Parathyroid adenoma (tissue), 2 donors: ENCODE measurements at regions not wholly inside any gene's neighbourhood (a gene's known extent, or its start where the extent isn't known, plus 50 kb on each side); places are given as distances from the start of the nearest gene placed in this dataset.

Source experiments
- H2AFZ ChIP-seq: fragments of 300-600 bp; sonication (generic); one replicate; pipeline ENCODE4 v1.7.0; 2017; ENCODE audit warnings: antibody characterized with exemption, mild to moderate bottlenecking
- H3K27ac ChIP-seq: fragments of 300-600 bp; sonication (generic); one replicate; pipeline ENCODE4 v1.7.0; 2017
- H3K27me3 ChIP-seq: fragments of 300-600 bp; sonication (generic); one replicate; pipeline ENCODE4 v1.7.0; 2017; ENCODE audit warnings: low read length; ENCODE audit not compliant: control insufficient read depth, insufficient read depth
- H3K36me3 ChIP-seq: fragments of 300-600 bp; sonication (generic); one replicate; pipeline ENCODE4 v1.7.0; 2017; ENCODE audit warnings: low read length; ENCODE audit not compliant: control insufficient read depth, insufficient read depth
- H3K4me1 ChIP-seq: fragments of 300-600 bp; sonication (generic); one replicate; pipeline ENCODE4 v1.7.0; 2017; ENCODE audit warnings: control low read depth
- H3K4me2 ChIP-seq: fragments of 300-600 bp; sonication (generic); one replicate; pipeline ENCODE4 v1.7.0; 2017; ENCODE audit warnings: low read length
- H3K4me3 ChIP-seq: fragments of 300-600 bp; sonication (generic); one replicate; pipeline ENCODE4 v1.7.0; 2017; ENCODE audit warnings: low read depth, low read length
- H3K79me2 ChIP-seq: fragments of 300-600 bp; sonication (generic); one replicate; pipeline ENCODE4 v1.7.0; 2017; ENCODE audit warnings: control low read depth
- H3K9ac ChIP-seq: fragments of 300-600 bp; sonication (generic); one replicate; pipeline ENCODE4 v1.7.0; 2017; ENCODE audit warnings: mild to moderate bottlenecking
- H3K9me3 ChIP-seq: fragments of 300-600 bp; sonication (generic); one replicate; pipeline ENCODE4 v1.7.0; 2017; ENCODE audit warnings: low read length; ENCODE audit not compliant: control insufficient read depth
- TF ChIP-seq, protein P1 (sequence below): fragments of 300-600 bp; sonication (generic); IDR thresholded peaks from one replicate; pipeline ENCODE4 v1.7.0; 2017; ENCODE audit warnings: antibody characterized with exemption, mild to moderate bottlenecking
- donor health status: primary hyperparathyroidism.

- no peak overlapping the region for H3K4me3 ChIP-seq
- no peaks in the 10 kb centered on the region for H3K9me3 ChIP-seq
- no peaks in the 10 kb centered on the region for H3K4me1 ChIP-seq
- no peaks in the 10 kb centered on the region for H3K27me3 ChIP-seq
- H3K27ac ChIP-seq: no peak overlapping the region
- no peaks in the 10 kb centered on the region for H3K36me3 ChIP-seq
- TF ChIP-seq, protein P1, sequence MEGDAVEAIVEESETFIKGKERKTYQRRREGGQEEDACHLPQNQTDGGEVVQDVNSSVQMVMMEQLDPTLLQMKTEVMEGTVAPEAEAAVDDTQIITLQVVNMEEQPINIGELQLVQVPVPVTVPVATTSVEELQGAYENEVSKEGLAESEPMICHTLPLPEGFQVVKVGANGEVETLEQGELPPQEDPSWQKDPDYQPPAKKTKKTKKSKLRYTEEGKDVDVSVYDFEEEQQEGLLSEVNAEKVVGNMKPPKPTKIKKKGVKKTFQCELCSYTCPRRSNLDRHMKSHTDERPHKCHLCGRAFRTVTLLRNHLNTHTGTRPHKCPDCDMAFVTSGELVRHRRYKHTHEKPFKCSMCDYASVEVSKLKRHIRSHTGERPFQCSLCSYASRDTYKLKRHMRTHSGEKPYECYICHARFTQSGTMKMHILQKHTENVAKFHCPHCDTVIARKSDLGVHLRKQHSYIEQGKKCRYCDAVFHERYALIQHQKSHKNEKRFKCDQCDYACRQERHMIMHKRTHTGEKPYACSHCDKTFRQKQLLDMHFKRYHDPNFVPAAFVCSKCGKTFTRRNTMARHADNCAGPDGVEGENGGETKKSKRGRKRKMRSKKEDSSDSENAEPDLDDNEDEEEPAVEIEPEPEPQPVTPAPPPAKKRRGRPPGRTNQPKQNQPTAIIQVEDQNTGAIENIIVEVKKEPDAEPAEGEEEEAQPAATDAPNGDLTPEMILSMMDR: no peak
- H2AFZ ChIP-seq: no peak overlapping the region
- no peaks in the 10 kb centered on the region for H3K79me2 ChIP-seq
- no peak overlapping the region for H3K4me2 ChIP-seq
- H3K9ac ChIP-seq: no peak overlapping the region
Observed at GRCh38 chr1:29490204-29490934, 254.0 kb downstream of the PTPRU start.

DNA sequence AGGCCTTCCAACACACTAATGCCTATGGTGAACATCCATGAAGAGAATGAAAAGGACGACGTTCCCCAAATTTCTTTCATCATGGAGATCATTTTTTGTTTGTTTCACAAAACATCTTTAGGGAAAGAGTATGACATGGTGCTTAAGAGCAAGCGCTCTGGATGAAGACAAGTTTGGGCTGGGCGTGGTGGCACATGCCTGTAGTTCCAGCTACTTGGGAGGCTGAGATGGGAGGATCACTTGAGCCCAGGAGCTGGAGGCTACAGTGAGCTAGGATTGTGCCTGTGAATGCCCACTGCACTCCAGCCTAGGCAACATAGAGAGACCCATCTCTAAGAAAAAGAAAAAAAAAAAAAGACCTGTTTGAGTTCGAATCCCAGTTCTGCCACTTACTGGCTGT lies 253.1 kb downstream of the PTPRU start:
- no peaks in the 10 kb centered on the region for H3K4me1 ChIP-seq
- H3K9me3 ChIP-seq: no peaks in the 10 kb centered on the region
- no peak overlapping the region for H2AFZ ChIP-seq
- no peak overlapping the region for H3K4me2 ChIP-seq
- no peaks in the 10 kb centered on the region for H3K36me3 ChIP-seq
- TF ChIP-seq, protein P1: no peak
- no peaks in the 10 kb centered on the region for H3K27me3 ChIP-seq
- no peak overlapping the region for H3K4me3 ChIP-seq
- H3K27ac ChIP-seq: no peak overlapping the region
- H3K9ac ChIP-seq: no peak overlapping the region
- H3K79me2 ChIP-seq: no peaks in the 10 kb centered on the region

DNA sequence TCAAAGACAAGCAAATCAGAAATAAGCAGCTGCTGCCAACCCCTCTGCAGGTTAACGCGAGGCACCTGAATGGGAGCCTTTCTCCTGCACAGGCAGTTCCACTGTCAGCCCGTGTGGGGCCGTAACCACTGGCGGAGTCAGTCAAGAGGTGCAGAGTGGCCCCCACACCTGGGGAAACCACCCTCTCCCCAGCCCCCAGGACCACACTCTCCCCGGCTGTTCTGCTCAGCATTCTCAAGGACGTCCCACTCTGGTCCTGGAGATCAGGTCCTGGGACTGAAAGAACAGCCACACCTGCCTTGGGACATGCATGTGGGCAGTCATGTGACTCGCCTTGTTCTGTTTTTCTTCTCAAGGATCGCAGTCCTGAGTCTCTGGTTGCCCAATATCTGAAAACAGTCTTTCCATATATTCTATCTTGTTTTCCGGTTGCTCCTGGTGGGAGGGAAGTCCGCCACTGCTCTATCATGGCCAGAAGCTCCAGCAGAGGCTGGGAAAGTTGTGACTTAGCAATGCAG lies 252.5 kb downstream of the PTPRU start:
- H3K9ac ChIP-seq: no peak overlapping the region
- no peaks in the 10 kb centered on the region for H3K79me2 ChIP-seq
- H3K4me1 ChIP-seq: no peaks in the 10 kb centered on the region
- H3K9me3 ChIP-seq: no peaks in the 10 kb centered on the region
- no peaks in the 10 kb centered on the region for H3K36me3 ChIP-seq
- no peak overlapping the region for H3K27ac ChIP-seq
- H2AFZ ChIP-seq: no peak overlapping the region
- no peaks in the 10 kb centered on the region for H3K27me3 ChIP-seq
- TF ChIP-seq, protein P1: no peak
- H3K4me2 ChIP-seq: no peak overlapping the region
- H3K4me3 ChIP-seq: no peak overlapping the region

- no peaks in the 10 kb centered on the region for H3K4me1 ChIP-seq
- no peaks in the 10 kb centered on the region for H3K9me3 ChIP-seq
- H3K4me3 ChIP-seq: no peak overlapping the region
- H3K79me2 ChIP-seq: no peaks in the 10 kb centered on the region
- H3K27ac ChIP-seq: no peak overlapping the region
- H3K27me3 ChIP-seq: no peaks in the 10 kb centered on the region
- H3K4me2 ChIP-seq: no peak overlapping the region
- H3K9ac ChIP-seq: no peak overlapping the region
- TF ChIP-seq, protein P1: no peak
- no peaks in the 10 kb centered on the region for H3K36me3 ChIP-seq
- H2AFZ ChIP-seq: no peak overlapping the region
Observed at GRCh38 chr1:29488086-29488793, 251.9 kb downstream of the PTPRU start.
